Breast epithelium (tissue), 3 donors: ENCODE measurements at regions not wholly inside any gene's neighbourhood (a gene's known extent, or its start where the extent isn't known, plus 50 kb on each side); places are given as distances from the start of the nearest gene placed in this dataset.

ENCODE experiments used
- POLR2A ChIP-seq: fragments of 450-650 bp; IDR thresholded peaks from one replicate; pipeline ENCODE4 v1.6.1; 2016; ENCODE audit warnings: antibody characterized with exemption, mild to moderate bottlenecking, moderate library complexity
- POLR2AphosphoS5 ChIP-seq, 3 donors: sonication (generic); formaldehyde crosslinking; IDR thresholded peaks; one replicate each; pipeline ENCODE4 v1.6.1; 2017; ENCODE audit warnings: antibody characterized with exemption in 3 of 3
- TF ChIP-seq, protein P1 (sequence below), 3 donors: fragments of 450-650 bp; IDR thresholded peaks; one replicate each; pipeline ENCODE4 v1.5.1; 2016 to 2017; ENCODE audit warnings: antibody characterized with exemption in 3 of 3, mild to moderate bottlenecking in 3 of 3, moderate library complexity in 3 of 3

DNA sequence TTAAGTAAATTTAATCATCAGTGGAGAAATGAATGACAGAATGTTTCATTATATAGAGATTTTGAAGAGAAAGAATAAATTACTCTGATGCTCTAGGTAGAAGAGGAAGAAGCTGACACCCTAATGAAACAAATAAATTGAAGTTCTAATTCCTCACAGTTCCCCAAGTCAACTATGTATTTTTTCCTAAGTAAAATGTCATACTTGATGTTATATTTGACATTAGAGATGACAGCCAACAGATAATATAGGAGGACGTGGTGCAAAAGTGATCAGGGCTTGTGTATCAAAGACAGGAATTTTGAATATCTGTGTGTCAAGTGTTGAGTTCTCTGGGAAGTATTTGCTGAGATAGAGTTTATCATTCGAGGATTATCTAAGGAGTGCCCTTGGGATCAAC is 81.2 kb upstream of the CADPS start:
- TF ChIP-seq, protein P1, sequence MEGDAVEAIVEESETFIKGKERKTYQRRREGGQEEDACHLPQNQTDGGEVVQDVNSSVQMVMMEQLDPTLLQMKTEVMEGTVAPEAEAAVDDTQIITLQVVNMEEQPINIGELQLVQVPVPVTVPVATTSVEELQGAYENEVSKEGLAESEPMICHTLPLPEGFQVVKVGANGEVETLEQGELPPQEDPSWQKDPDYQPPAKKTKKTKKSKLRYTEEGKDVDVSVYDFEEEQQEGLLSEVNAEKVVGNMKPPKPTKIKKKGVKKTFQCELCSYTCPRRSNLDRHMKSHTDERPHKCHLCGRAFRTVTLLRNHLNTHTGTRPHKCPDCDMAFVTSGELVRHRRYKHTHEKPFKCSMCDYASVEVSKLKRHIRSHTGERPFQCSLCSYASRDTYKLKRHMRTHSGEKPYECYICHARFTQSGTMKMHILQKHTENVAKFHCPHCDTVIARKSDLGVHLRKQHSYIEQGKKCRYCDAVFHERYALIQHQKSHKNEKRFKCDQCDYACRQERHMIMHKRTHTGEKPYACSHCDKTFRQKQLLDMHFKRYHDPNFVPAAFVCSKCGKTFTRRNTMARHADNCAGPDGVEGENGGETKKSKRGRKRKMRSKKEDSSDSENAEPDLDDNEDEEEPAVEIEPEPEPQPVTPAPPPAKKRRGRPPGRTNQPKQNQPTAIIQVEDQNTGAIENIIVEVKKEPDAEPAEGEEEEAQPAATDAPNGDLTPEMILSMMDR (IDR thresholded peaks at IDR 0.05) = no peak
- TF ChIP-seq POLR2A (no peak), POLR2AphosphoS5 (IDR thresholded peaks at IDR 0.05) (no peak)
